ENCODE measurements at regions not wholly inside any gene's neighbourhood (a gene's known extent, or its start where the extent isn't known, plus 50 kb on each side); places are given as distances from the start of the nearest gene placed in this dataset.

- TF ChIP-seq POLR2A (IDR thresholded peaks at IDR 0.05) (no peak), CTCF (IDR thresholded peaks at IDR 0.05) (no peak), EP300 (IDR thresholded peaks at IDR 0.05) (no peak)
Measured at GRCh38 chr4:12712648-12713339, 771.3 kb downstream of the RAB28 start.

Measured in tibial nerve (tissue), 4 donors.